Pancreas (tissue), 10 donors: ENCODE measurements at regions not wholly inside any gene's neighbourhood (a gene's known extent, or its start where the extent isn't known, plus 50 kb on each side); places are given as distances from the start of the nearest gene placed in this dataset.

ENCODE experiments used
- ATAC-seq, 4 donors: fragments of 200-7000 bp; cut with Tn5 transposase; one replicate each; pipeline versions ENCODE4 v1.8.0 to v1.9.1; 2020; ENCODE audit warnings: mild to moderate bottlenecking in 4 of 4, moderate library complexity in 4 of 4
- DNase-seq, 6 donors: peaks; one replicate each; pipeline ENCODE4 v3.0.0-alpha.2; 2020
- FAIRE-seq: peaks from 2 replicates; lab custom pipeline; 2012; peaks lifted over from hg19 to GRCh38; lab: Jason Lieb, UNC
- H3K27ac ChIP-seq, 4 donors: fragments of 200-600 bp; sonication (generic); 1 replicate in 3 of 4; 2 replicates in 1 of 4; pipeline versions ENCODE4 v1.5.0 to v1.8.0; 2020
- H3K27me3 ChIP-seq, 4 donors: fragments of 200-600 bp; one replicate each; pipeline ENCODE4 v1.8.0; 2021
- H3K36me3 ChIP-seq, 3 donors: fragments of 200-600 bp; sonication (generic) in 1 of 3; one replicate each; pipeline versions ENCODE4 v1.5.0 to v1.8.0; 2020 to 2021
- H3K4me1 ChIP-seq, 3 donors: fragments of 200-600 bp; one replicate each; pipeline ENCODE4 v1.8.0; 2021
- H3K4me3 ChIP-seq, 4 donors: fragments of 200-600 bp; sonication (generic) in 2 of 4; one replicate each; pipeline versions ENCODE4 v1.5.0 to v1.8.0; 2020 to 2021
- H3K9me3 ChIP-seq, 4 donors: fragments of 200-600 bp; one replicate each; pipeline ENCODE4 v1.8.0; 2021
- CTCF ChIP-seq, 4 donors: fragments of 200-600 bp; sonication (generic) in 3 of 4; IDR thresholded peaks; one replicate each; pipeline versions ENCODE4 v1.5.0 to v1.8.0; 2021; ENCODE audit warnings: antibody characterized with exemption in 4 of 4
- WGBS, 2 donors: extraction: QIAGEN DNeasy Blood & Tissue Kit; methylation state at CpG; one replicate each; pipeline ENCODE4 v1.1.7; 2013; 5-methylcytosine and 5-hydroxymethylcytosine counted together
- intact Hi-C, 3 donors: fragments of 100-400 bp; cut with DNase I; formaldehyde crosslinking; loops; one replicate each; pipeline versions ENCODE4 v1.11.1 to v1.14.2; 2022
- donor health status: healthy with polysubstance abuse.
- donor health status: DM: no; HTN: no; CAD: no; lungs with moderate emphysema.
- donor health status: DM: no; HTN: no; CAD: no.
- donor health status: control.
- donor health status: control.
- donor health status: Bipolar disorder and iron deficiency.
- donor health status: DM: yes; HTN: yes; CAD: no.
- donor health status: DM: no; HTN: no; CAD: no.
- donor health status: DM: no; HTN: no; CAD: no.
- donor health status: DM: yes; HTN: yes; CAD: no.

GRCh38 chr12:127987199-127987901 lies 279.6 kb upstream of the TMEM132C start:
- ATAC-seq: no peak
- FAIRE-seq: no peak
- H3K9me3 ChIP-seq: no peaks in the 10 kb centered on the region
- DNase-seq: no peak
- WGBS, 2 donors: 57 to 60% methylated on average over 14 of the region's 14 CpGs
- no peaks in the 10 kb centered on the region for H3K36me3 ChIP-seq
- no peaks in the 10 kb centered on the region for H3K4me1 ChIP-seq
- intact Hi-C loops: no loop called here
- peaks cover 0 to 4% (median 0%) of the 10 kb centered on the region in 4 donors for H3K27me3 ChIP-seq
- no peak overlapping the region for H3K27ac ChIP-seq
- H3K4me3 ChIP-seq: no peak overlapping the region
- TF ChIP-seq CTCF (IDR thresholded peaks at IDR 0.05): no peak

GRCh38 chr12:127991485-127991884 lies 275.5 kb upstream of the TMEM132C start:
- H3K36me3 ChIP-seq: no peaks in the 10 kb centered on the region
- FAIRE-seq (no peak), DNase-seq (no peak), ATAC-seq (no peak)
- H3K27ac ChIP-seq: no peak overlapping the region
- intact Hi-C loops: no loop called here
- no peak for TF ChIP-seq CTCF (IDR thresholded peaks at IDR 0.05)
- no peaks in the 10 kb centered on the region for H3K4me1 ChIP-seq
- 65 to 75% methylated on average over 6 of the region's 6 CpGs for WGBS, 2 donors
- peaks cover 0 to 15% (median 0%) of the 10 kb centered on the region in 4 donors for H3K27me3 ChIP-seq
- no peaks in the 10 kb centered on the region for H3K9me3 ChIP-seq
- H3K4me3 ChIP-seq: no peak overlapping the region

GRCh38 chr12:127998988-127999387 lies 268.0 kb upstream of the TMEM132C start:
- Histone ChIP-seq H3K4me3 (no peak overlapping the region), H3K36me3 (no peaks in the 10 kb centered on the region), H3K27ac (no peak overlapping the region), H3K27me3 (peaks cover 0 to 15% (median 0%) of the 10 kb centered on the region in 4 donors), H3K9me3 (no peaks in the 10 kb centered on the region), H3K4me1 (no peaks in the 10 kb centered on the region)
- TF ChIP-seq CTCF (IDR thresholded peaks at IDR 0.05): no peak
- WGBS, 2 donors: 60 to 64% methylated on average over 4 of the region's 4 CpGs
- ATAC-seq (no peak), FAIRE-seq (no peak), DNase-seq (no peak)
- intact Hi-C loops: no loop called here

GRCh38 chr12:128004383-128004938 lies 262.5 kb upstream of the TMEM132C start:
- ATAC-seq (no peak), DNase-seq (no peak), FAIRE-seq (no peak)
- WGBS, 2 donors: 67 to 77% methylated on average over 17 of the region's 17 CpGs
- Histone ChIP-seq H3K9me3 (no peaks in the 10 kb centered on the region), H3K36me3 (no peaks in the 10 kb centered on the region), H3K27ac (no peak overlapping the region), H3K4me1 (no peaks in the 10 kb centered on the region), H3K4me3 (no peak overlapping the region), H3K27me3 (no peaks in the 10 kb centered on the region)
- intact Hi-C loops: no loop called here
- TF ChIP-seq CTCF (IDR thresholded peaks at IDR 0.05): no peak

- 53 to 58% methylated on average over 4 of the region's 4 CpGs for WGBS, 2 donors
Observed at GRCh38 chr12:128007250-128007649, 259.7 kb upstream of the TMEM132C start.

More at GRCh38 chr12:128007250-128007649, 259.7 kb upstream of the TMEM132C start:
- Histone ChIP-seq H3K4me1 (no peaks in the 10 kb centered on the region), H3K36me3 (no peaks in the 10 kb centered on the region), H3K9me3 (no peaks in the 10 kb centered on the region), H3K27me3 (no peaks in the 10 kb centered on the region), H3K27ac (no peak overlapping the region), H3K4me3 (no peak overlapping the region)
- ATAC-seq (no peak), FAIRE-seq (no peak), DNase-seq (no peak)
- TF ChIP-seq CTCF (IDR thresholded peaks at IDR 0.05): no peak
- intact Hi-C loops: no loop called here
